AG10803 (cell line): ENCODE measurements at regions not wholly inside any gene's neighbourhood (a gene's known extent, or its start where the extent isn't known, plus 50 kb on each side); places are given as distances from the start of the nearest gene placed in this dataset.
"Not testable (repeated sequence)": the region's sequence is repeated elsewhere in the genome, so short reads cannot be mapped to it uniquely, and the experiment has no call there.

Source experiments
- DNase-seq: peaks from one replicate; pipeline ENCODE4 v3.0.0; 2010; ENCODE audit warnings: low read depth
- H3K4me3 ChIP-seq: 2 replicates; pipeline ENCODE4 v1.5.1; 2011; ENCODE audit warnings: mild to moderate bottlenecking, low read length, control low read depth
- TF ChIP-seq, protein P1 (sequence below): conservative IDR thresholded peaks from 2 replicates; pipeline ENCODE4 v1.5.1; 2011; ENCODE audit warnings: mild to moderate bottlenecking, low read length, control low read depth, inconsistent platforms

DNA sequence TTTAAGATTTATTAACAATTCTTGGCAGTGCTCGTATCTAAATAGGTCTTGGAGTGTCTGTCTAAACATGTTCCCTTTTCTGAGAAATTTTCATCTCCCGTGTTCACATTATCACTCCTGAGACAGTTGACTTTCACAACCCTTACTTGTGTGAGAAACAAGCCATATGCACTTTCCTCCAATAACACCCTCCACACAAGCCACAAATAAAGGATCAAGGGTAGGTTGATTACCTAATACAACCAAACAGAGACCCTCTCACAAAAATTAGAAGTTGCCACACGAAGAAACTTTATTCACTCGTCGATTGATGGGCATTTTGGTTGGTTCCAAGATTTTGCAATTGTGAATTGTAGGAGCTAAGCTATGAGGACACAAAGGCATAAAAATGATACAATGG lies 763.9 kb downstream of the TRAM1L1 start:
- TF ChIP-seq, protein P1, sequence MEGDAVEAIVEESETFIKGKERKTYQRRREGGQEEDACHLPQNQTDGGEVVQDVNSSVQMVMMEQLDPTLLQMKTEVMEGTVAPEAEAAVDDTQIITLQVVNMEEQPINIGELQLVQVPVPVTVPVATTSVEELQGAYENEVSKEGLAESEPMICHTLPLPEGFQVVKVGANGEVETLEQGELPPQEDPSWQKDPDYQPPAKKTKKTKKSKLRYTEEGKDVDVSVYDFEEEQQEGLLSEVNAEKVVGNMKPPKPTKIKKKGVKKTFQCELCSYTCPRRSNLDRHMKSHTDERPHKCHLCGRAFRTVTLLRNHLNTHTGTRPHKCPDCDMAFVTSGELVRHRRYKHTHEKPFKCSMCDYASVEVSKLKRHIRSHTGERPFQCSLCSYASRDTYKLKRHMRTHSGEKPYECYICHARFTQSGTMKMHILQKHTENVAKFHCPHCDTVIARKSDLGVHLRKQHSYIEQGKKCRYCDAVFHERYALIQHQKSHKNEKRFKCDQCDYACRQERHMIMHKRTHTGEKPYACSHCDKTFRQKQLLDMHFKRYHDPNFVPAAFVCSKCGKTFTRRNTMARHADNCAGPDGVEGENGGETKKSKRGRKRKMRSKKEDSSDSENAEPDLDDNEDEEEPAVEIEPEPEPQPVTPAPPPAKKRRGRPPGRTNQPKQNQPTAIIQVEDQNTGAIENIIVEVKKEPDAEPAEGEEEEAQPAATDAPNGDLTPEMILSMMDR: no peak
- DNase-seq: no peak
- H3K4me3 ChIP-seq: no peak overlapping the region

DNA sequence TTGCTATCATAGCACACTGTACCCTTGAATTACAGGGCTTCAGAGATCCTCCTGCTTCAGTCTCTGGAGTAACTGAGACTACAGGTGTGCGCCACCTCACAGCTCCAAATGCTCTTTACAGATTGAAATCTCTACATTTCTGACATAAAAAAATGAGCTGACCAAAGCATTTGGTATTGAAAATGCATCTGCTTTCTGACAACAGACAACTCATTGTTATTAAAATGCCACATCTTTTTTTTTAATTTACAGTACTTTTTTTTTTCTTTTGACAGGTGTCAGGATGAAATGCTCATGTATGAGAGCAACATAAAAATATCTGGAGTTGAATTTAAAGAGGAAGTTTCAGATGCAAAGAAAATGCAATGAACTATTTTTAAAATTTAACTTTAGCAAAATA lies 764.5 kb downstream of the TRAM1L1 start:
- no peak overlapping the region for H3K4me3 ChIP-seq
- TF ChIP-seq, protein P1: no peak
- no peak for DNase-seq

DNA sequence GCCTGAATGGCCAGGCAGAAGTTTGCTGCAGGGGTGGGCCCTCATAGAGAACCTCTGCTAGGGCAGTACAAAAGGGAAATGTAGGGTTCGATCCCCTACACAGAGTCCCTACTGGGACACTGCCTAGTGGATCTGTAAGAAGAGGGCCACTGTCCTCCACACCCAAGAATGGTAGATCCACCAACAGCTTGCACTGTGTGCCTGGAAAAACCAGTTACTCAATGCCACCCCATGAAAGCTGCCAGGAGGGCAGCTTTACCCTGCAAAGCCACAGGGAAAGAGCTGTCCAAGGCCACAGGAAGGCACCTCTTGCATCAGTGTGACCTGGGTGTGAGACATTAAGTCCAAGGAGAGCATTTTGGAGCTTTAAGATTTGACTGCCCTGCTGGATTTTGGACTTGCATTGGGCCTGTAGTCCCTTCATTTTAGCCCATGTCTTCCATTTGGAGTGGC lies 781.6 kb downstream of the TRAM1L1 start:
- H3K4me3 ChIP-seq: no peak overlapping the region
- DNase-seq: no peak
- TF ChIP-seq, protein P1: no peak

DNA sequence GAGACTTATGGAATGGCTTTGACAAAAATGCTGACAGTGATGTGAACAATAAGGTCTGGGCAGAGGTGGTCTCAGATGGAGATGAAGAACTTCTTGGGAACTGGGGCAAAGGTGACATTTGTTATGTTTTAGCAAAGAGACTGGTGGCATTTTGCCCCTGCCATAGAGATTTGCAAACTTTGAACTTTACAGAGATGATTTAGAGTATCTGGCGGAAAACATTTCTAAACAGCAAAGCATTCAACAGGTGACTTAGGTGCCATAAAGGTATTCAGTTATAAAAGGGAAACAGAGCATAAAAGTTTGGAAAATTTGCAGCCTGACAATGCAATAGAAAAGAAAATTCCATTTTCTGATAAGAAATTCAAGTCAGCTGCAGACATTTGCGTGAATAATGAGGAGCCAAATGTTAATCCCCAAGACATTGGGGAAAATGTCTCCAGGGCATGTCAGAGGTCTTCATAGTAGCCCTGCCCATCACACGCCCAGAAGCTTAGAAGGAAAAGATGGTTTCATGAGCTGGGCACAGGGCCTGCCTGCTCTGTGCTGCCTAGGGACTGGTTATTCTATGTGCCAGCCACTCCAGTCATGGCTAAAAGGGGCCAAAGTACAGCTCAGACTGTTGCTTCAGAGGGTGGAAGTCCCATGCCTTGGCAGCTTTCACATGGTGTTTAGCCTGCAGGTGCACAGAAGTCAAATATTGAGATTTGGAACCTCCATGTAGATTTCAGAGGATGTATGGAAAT lies 782.2 kb downstream of the TRAM1L1 start:
- no peak overlapping the region for H3K4me3 ChIP-seq
- DNase-seq: no peak
- TF ChIP-seq, protein P1: no peak

DNA sequence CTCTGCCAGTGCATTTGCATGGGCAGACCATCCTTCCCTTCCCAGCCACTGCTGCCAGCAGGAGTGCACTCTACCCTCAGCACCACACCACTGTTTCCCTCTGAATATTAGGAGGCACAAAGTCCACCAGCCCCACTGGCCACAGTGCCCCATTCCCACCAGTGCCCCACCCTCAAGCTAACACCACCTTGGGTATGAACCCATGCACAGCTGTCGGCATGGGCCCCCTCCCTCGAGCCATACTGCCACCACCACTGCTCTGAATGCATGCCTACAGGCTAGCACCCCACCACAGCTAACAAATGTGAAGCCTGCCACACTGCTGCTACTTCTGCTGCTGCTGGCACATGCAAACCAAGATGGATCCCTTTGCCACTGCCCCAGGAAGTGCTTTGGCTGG lies 810.4 kb downstream of the TRAM1L1 start:
- no peak overlapping the region for H3K4me3 ChIP-seq
- TF ChIP-seq, protein P1: no peak
- DNase-seq: no peak

DNA sequence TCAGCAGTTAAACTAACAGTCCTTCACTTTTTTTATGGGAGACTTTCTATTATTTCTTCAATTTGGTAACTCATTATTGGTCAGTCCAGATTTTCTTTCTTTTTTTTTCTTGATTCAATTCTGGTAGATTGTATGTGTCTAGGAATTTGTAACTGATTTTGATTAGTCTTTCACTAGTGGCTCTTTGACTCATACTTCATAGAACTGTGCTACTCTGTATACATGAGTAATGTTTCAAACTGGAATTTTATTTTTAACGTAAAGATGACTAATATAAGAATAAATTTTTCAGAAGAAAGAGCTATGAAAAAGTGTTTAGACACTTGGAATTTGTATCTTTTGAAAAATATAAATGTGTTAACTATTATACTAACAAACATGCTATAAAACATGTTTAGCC lies 813.0 kb downstream of the TRAM1L1 start:
- H3K4me3 ChIP-seq: no peak overlapping the region
- DNase-seq: no peak
- TF ChIP-seq, protein P1: no peak

DNA sequence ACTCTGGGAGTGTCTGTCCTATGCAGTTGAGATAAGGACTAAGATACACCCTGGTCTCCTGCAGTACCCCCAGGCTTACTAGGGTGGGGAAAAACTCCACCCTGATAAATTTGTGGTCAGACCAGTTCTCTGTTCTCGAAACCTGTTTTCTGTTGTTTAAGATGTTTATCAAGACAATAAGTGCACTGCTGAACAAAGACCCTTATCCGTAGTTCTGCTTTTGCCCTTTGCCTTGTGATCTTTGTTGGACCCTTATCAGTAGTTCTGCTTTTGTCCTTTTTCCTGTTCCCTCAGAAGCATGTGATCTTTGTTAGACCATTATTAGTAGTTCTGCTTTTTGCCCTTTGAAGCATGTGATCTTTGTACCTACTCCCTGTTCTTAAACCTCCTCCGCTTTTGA lies 824.4 kb downstream of the TRAM1L1 start:
- H3K4me3 ChIP-seq, DNase-seq: not testable (repeated sequence)
